ENCODE measurements at regions not wholly inside any gene's neighbourhood (a gene's known extent, or its start where the extent isn't known, plus 50 kb on each side); places are given as distances from the start of the nearest gene placed in this dataset.

DNA sequence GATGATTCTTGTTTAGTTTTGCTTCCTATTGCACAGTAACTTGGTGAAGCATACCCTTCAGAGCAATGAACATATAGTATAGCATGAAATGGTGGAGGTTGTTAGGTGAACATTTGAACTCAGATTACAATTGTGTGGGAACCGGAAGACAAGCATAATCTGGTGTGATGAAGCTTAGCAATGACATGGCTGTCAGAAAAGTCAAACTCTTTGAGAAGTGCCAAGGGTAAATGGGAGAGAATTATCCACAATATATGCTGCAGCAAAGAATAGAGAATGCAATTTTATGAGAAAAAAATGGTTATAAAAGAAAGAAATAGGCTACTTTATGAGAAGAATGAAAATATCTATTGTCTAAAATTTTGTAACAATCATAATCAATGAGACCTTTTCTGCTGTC lies 1536.7 kb downstream of the SI start (continued):
- TF ChIP-seq AEBP2 (tag by site-specific recombination; IDR thresholded peaks at IDR 0.05; ENCODE audit: borderline replicate concordance) = no peak
- no peak for TF ChIP-seq KLF8 (tag by site-specific recombination; IDR thresholded peaks at IDR 0.05)
- TF ChIP-seq ZNF214 (tag by site-specific recombination; IDR thresholded peaks at IDR 0.05; ENCODE audit: borderline replicate concordance) = no peak

GRCh38 chr3:163538387-163538786 lies 1539.9 kb downstream of the SI start:
- H3K4me1 ChIP-seq (ENCODE audit: control insufficient read depth, insufficient read depth, low read length) = no peaks in the 10 kb centered on the region
- TF ChIP-seq ZNF391 (tag by site-specific recombination; IDR thresholded peaks at IDR 0.05; ENCODE audit: borderline replicate concordance, low read depth) = no peak
- TF ChIP-seq HOXC10 (CRISPR knock-in tag; IDR thresholded peaks at IDR 0.05) = no peak
- no peak for TF ChIP-seq ZNF311 (tag by site-specific recombination; IDR thresholded peaks at IDR 0.05; ENCODE audit: borderline replicate concordance)
- TF ChIP-seq ZNF530 (tag by site-specific recombination; IDR thresholded peaks at IDR 0.05; ENCODE audit: low read depth) = no peak
- no peak for TF ChIP-seq ZSCAN4 (tag by site-specific recombination; IDR thresholded peaks at IDR 0.05)
- no peak for TF ChIP-seq ZBTB21 (tag by site-specific recombination; IDR thresholded peaks at IDR 0.05)
- no peak for TF ChIP-seq KLF7 (tag by site-specific recombination; IDR thresholded peaks at IDR 0.05; ENCODE audit: borderline replicate concordance)
- no peak for TF ChIP-seq OVOL3 (tag by site-specific recombination; IDR thresholded peaks at IDR 0.05)
- no peak for TF ChIP-seq PBX3 (CRISPR knock-in tag; IDR thresholded peaks at IDR 0.05)
- no peak for TF ChIP-seq ZNF2 (tag by site-specific recombination; IDR thresholded peaks at IDR 0.05)
- TF ChIP-seq ZNF114 (tag by site-specific recombination; IDR thresholded peaks at IDR 0.05) = no peak
- TF ChIP-seq ZNF169 (tag by site-specific recombination; IDR thresholded peaks at IDR 0.05) = no peak
- TF ChIP-seq PRDM10 (tag by site-specific recombination; IDR thresholded peaks at IDR 0.05) = no peak
- no peak for TF ChIP-seq ZNF837 (tag by site-specific recombination; IDR thresholded peaks at IDR 0.05)
- no peak for TF ChIP-seq HOXA7 (CRISPR knock-in tag; IDR thresholded peaks at IDR 0.05; ENCODE audit: borderline replicate concordance)
- POLR2A ChIA-PET = no interaction called here
- no peaks in the 10 kb centered on the region for H3K9me3 ChIP-seq (ENCODE audit: control insufficient read depth, insufficient read depth, low read depth, low read length)
- H3K36me3 ChIP-seq (ENCODE audit: control insufficient read depth in 2 of 2, insufficient read depth in 1 of 2, low read length in 2 of 2) = no peaks in the 10 kb centered on the region
- H3K4me3 ChIP-seq (ENCODE audit: low read depth, low read length) = no peak overlapping the region
- CTCF ChIA-PET = no interaction called here
- no peak overlapping the region for H3K27ac ChIP-seq (ENCODE audit: extremely low read depth, low read depth, low read length)

All from HEK293 (cell line).